Bronchial epithelial cell (primary cell): ENCODE measurements at regions not wholly inside any gene's neighbourhood (a gene's known extent, or its start where the extent isn't known, plus 50 kb on each side); places are given as distances from the start of the nearest gene placed in this dataset.
A peak's percentile ranks its signal among the peaks of the same experiment; 100 is the strongest.

Experiments used
- DNase-seq: peaks from one replicate; pipeline ENCODE4 v3.0.0-alpha.2; 2010; ENCODE audit warnings: low read depth
- FAIRE-seq: peaks from 2 replicates; lab custom pipeline; 2011; peaks lifted over from hg19 to GRCh38; lab: Jason Lieb, UNC
- H3K27me3 ChIP-seq: 2 replicates; pipeline ENCODE4 v1.5.1; 2011; ENCODE audit warnings: low read length; ENCODE audit not compliant: control insufficient read depth, insufficient read depth
- H3K36me3 ChIP-seq: 2 replicates; pipeline ENCODE4 v1.5.1; 2011; ENCODE audit warnings: low read length; ENCODE audit not compliant: control insufficient read depth, insufficient read depth
- H3K4me3 ChIP-seq: 2 replicates; pipeline ENCODE4 v1.5.1; 2011; ENCODE audit warnings: mild to moderate bottlenecking, low read depth, low read length, control low read depth
- CTCF ChIP-seq: IDR thresholded peaks from 2 replicates; pipeline ENCODE4 v1.5.1; 2011; ENCODE audit warnings: mild to moderate bottlenecking, moderate library complexity, low read length, control low read depth, inconsistent platforms; ENCODE audit not compliant: insufficient read depth, severe bottlenecking

GRCh38 chr16:50474138-50474537 lies 74.1 kb upstream of the NKD1 start:
- no peaks in the 10 kb centered on the region for H3K27me3 ChIP-seq
- DNase-seq, result peak; percentile 6
- FAIRE-seq, result peak; percentile 62

GRCh38 chr16:50473356-50473945 lies 74.7 kb upstream of the NKD1 start:
- H3K27me3 ChIP-seq, result peaks cover 3% of the 10 kb centered on the region
- no peaks in the 10 kb centered on the region for H3K36me3 ChIP-seq
- no peak overlapping the region for H3K4me3 ChIP-seq
- FAIRE-seq (peak; percentile 90), DNase-seq (peak; percentile 85)
- no peak for TF ChIP-seq CTCF

More at GRCh38 chr16:50474138-50474537, 74.1 kb upstream of the NKD1 start:
- no peak for TF ChIP-seq CTCF
- H3K4me3 ChIP-seq, result no peak overlapping the region
- no peaks in the 10 kb centered on the region for H3K36me3 ChIP-seq

GRCh38 chr16:50472472-50472871 lies 75.7 kb upstream of the NKD1 start:
- Histone ChIP-seq H3K4me3 (no peak overlapping the region), H3K36me3 (no peaks in the 10 kb centered on the region), H3K27me3 (peaks cover 6% of the 10 kb centered on the region)
- no peak for TF ChIP-seq CTCF
- no peak for DNase-seq
- FAIRE-seq, result no peak

GRCh38 chr16:50470687-50471086 lies 77.5 kb upstream of the NKD1 start:
- Histone ChIP-seq H3K4me3 (no peak overlapping the region), H3K36me3 (no peaks in the 10 kb centered on the region), H3K27me3 (peaks cover 9% of the 10 kb centered on the region)
- no peak for DNase-seq
- no peak for TF ChIP-seq CTCF
- no peak for FAIRE-seq

- no peak for TF ChIP-seq CTCF
- H3K36me3 ChIP-seq, result no peaks in the 10 kb centered on the region
- DNase-seq, result no peak
- peaks cover 9% of the 10 kb centered on the region for H3K27me3 ChIP-seq
- no peak for FAIRE-seq
- no peak overlapping the region for H3K4me3 ChIP-seq
Observed at GRCh38 chr16:50469744-50470321, 78.4 kb upstream of the NKD1 start.
